WTC11 (cell line): ENCODE measurements at regions not wholly inside any gene's neighbourhood (a gene's known extent, or its start where the extent isn't known, plus 50 kb on each side); places are given as distances from the start of the nearest gene placed in this dataset.

Experiments used
- ATAC-seq: fragments of 200-7000 bp; cut with Tn5 transposase; 2 replicates; pipeline ENCODE4 v1.10.0; 2021; ENCODE audit warnings: mild to moderate bottlenecking, moderate library complexity
- CTCF ChIA-PET: fragments of 300-600 bp; sonication (Branson Sonifier 250); formaldehyde crosslinking; loops from one replicate; lab custom pipeline; 2021; ENCODE audit warnings: antibody characterized with exemption; lab: Charles Lee
- POLR2A ChIA-PET: fragments of 350-600 bp; sonication (Branson Sonifier 250); formaldehyde crosslinking; loops from one replicate; lab custom pipeline; 2021; ENCODE audit warnings: antibody characterized with exemption; lab: Charles Lee
- DNase-seq: peaks from one replicate; pipeline ENCODE4 v3.0.0; 2021; ENCODE audit warnings: low spot score
- H3K27ac Mint-ChIP-seq: 2 replicates; pipeline ENCODE4 v1.8.0; 2021; ENCODE audit warnings: mixed read lengths
- H3K27me3 Mint-ChIP-seq: 2 replicates; pipeline ENCODE4 v1.8.0; 2021; ENCODE audit warnings: low read depth, mild to moderate bottlenecking, moderate library complexity, mixed read lengths
- H3K36me3 Mint-ChIP-seq: 2 replicates; pipeline ENCODE4 v1.8.0; 2021; ENCODE audit warnings: mixed read lengths
- H3K4me1 Mint-ChIP-seq: 2 replicates; pipeline ENCODE4 v1.8.0; 2022; ENCODE audit warnings: mixed read lengths
- H3K4me3 Mint-ChIP-seq: 2 replicates; pipeline ENCODE4 v1.8.0; 2021; ENCODE audit warnings: mild to moderate bottlenecking, moderate library complexity, mixed read lengths
- H3K9me3 Mint-ChIP-seq: 2 replicates; pipeline ENCODE4 v1.8.0; 2021; ENCODE audit warnings: mixed read lengths
- ATF1 ChIP-seq: sonication (generic); formaldehyde crosslinking; IDR thresholded peaks from 2 replicates; pipeline ENCODE4 v1.8.1; 2023; ENCODE audit warnings: mild to moderate bottlenecking, moderate library complexity, missing genetic modification reagents
- CTCF ChIP-seq: fragments of 200-600 bp; IDR thresholded peaks from 2 replicates; pipeline ENCODE4 v1.8.0; 2022; ENCODE audit warnings: antibody characterized with exemption
- EMX1 ChIP-seq: fragments of 250-450 bp; sonication (Bioruptor Pico); IDR thresholded peaks from 2 replicates; pipeline ENCODE4 v1.8.0; 2021; ENCODE audit warnings: mild to moderate bottlenecking
- GTF2I ChIP-seq: fragments of 250-450 bp; sonication (Bioruptor Pico); conservative IDR thresholded peaks from 2 replicates; pipeline ENCODE4 v1.4.0; 2021; ENCODE audit warnings: mild to moderate bottlenecking
- HMGA2 ChIP-seq: fragments of 250-450 bp; sonication (Bioruptor Pico); IDR thresholded peaks from 2 replicates; pipeline ENCODE4 v1.4.0; 2021; ENCODE audit warnings: mild to moderate bottlenecking, moderate library complexity
- MAX ChIP-seq: sonication (generic); formaldehyde crosslinking; IDR thresholded peaks from 2 replicates; pipeline ENCODE4 v1.8.0; 2022; ENCODE audit warnings: mild to moderate bottlenecking, missing genetic modification reagents
- MLX ChIP-seq: sonication (generic); formaldehyde crosslinking; IDR thresholded peaks from 2 replicates; pipeline ENCODE4 v1.8.1; 2023; ENCODE audit warnings: mild to moderate bottlenecking, missing genetic modification reagents, moderate library complexity
- MXD4 ChIP-seq: fragments of 250-450 bp; sonication (Bioruptor Pico); IDR thresholded peaks from 2 replicates; pipeline ENCODE4 v1.8.0; 2021; ENCODE audit warnings: mild to moderate bottlenecking, moderate library complexity, borderline replicate concordance
- OVOL2 ChIP-seq: fragments of 250-450 bp; sonication (Bioruptor Pico); IDR thresholded peaks from 2 replicates; pipeline ENCODE4 v1.9.0; 2021; ENCODE audit warnings: mild to moderate bottlenecking, borderline replicate concordance
- PRDM15 ChIP-seq: sonication (generic); formaldehyde crosslinking; IDR thresholded peaks from 2 replicates; pipeline ENCODE4 v1.8.0; 2022; ENCODE audit warnings: missing genetic modification reagents
- PRRX2 ChIP-seq: fragments of 250-450 bp; sonication (Bioruptor Pico); IDR thresholded peaks from 2 replicates; pipeline ENCODE4 v1.8.0; 2021; ENCODE audit warnings: mild to moderate bottlenecking
- ZBTB43 ChIP-seq: sonication (generic); formaldehyde crosslinking; IDR thresholded peaks from 2 replicates; pipeline ENCODE4 v1.8.1; 2023; ENCODE audit warnings: mild to moderate bottlenecking, missing genetic modification reagents
- ZNF121 ChIP-seq: sonication (generic); formaldehyde crosslinking; IDR thresholded peaks from 2 replicates; pipeline ENCODE4 v1.8.0; 2023; ENCODE audit warnings: missing genetic modification reagents
- ZNF532 ChIP-seq: fragments of 250-450 bp; sonication (Bioruptor Pico); IDR thresholded peaks from 2 replicates; pipeline ENCODE4 v1.9.0; 2021; ENCODE audit warnings: mild to moderate bottlenecking, borderline replicate concordance

GRCh38 chr4:13859423-13859822 lies 231.9 kb upstream of the BOD1L1 start:
- POLR2A ChIA-PET, result no interaction called here
- no peaks in the 10 kb centered on the region for H3K27me3 Mint-ChIP-seq
- TF ChIP-seq OVOL2 (no peak), ZNF532 (CRISPR knock-in tag) (no peak), PRRX2 (no peak), ATF1 (no peak), PRDM15 (CRISPR knock-in tag) (no peak), GTF2I (CRISPR knock-in tag) (no peak), EMX1 (no peak), ZNF121 (no peak), MXD4 (CRISPR knock-in tag) (no peak), MAX (no peak), MLX (CRISPR knock-in tag) (no peak), HMGA2 (CRISPR knock-in tag) (no peak)
- H3K9me3 Mint-ChIP-seq, result peaks cover 19% of the 10 kb centered on the region
- H3K4me3 Mint-ChIP-seq, result no peak overlapping the region
- H3K27ac Mint-ChIP-seq, result no peak overlapping the region
- peaks cover 8% of the 10 kb centered on the region for H3K4me1 Mint-ChIP-seq
- no peak for ATAC-seq
- no peak for DNase-seq
- H3K36me3 Mint-ChIP-seq, result peaks cover 9% of the 10 kb centered on the region
- CTCF ChIA-PET, result interaction anchor here (0.8 to 2.0 kb wide), 7 partner anchors 16 to 247 kb away, joined by 3 to 8 read pairs (median 4); no protein-coding TSS in a partner anchor

- Mint-ChIP-seq H3K4me3 (no peak overlapping the region), H3K36me3 (peaks cover 9% of the 10 kb centered on the region), H3K27ac (no peak overlapping the region), H3K27me3 (no peaks in the 10 kb centered on the region), H3K4me1 (peaks cover 8% of the 10 kb centered on the region), H3K9me3 (peaks cover 14% of the 10 kb centered on the region)
- TF ChIP-seq ZBTB43 (CRISPR knock-in tag), result no peak
- peak; percentile 12; the same call in 1 of the 2 replicates for TF ChIP-seq CTCF
- DNase-seq, result peak; percentile 11
- POLR2A ChIA-PET, result no interaction called here
- CTCF ChIA-PET, result interaction anchor here (0.8 to 2.0 kb wide), 7 partner anchors 16 to 248 kb away, joined by 3 to 8 read pairs (median 4); no protein-coding TSS in a partner anchor
- peak; percentile 91 for ATAC-seq
These were observed 232.6 kb upstream of the BOD1L1 start for GRCh38 chr4:13860126-13860525.
